SH-SY5Y (cell line): ENCODE measurements at regions not wholly inside any gene's neighbourhood (a gene's known extent, or its start where the extent isn't known, plus 50 kb on each side); places are given as distances from the start of the nearest gene placed in this dataset.

Experiments
- GATA2 ChIP-seq: IDR thresholded peaks from 2 replicates; pipeline ENCODE4 v1.6.1; 2011; ENCODE audit warnings: mild to moderate bottlenecking, low read depth, low read length
- GATA3 ChIP-seq: IDR thresholded peaks from 2 replicates; pipeline ENCODE4 v1.6.1; 2011; ENCODE audit warnings: low read depth, mild to moderate bottlenecking, low read length, moderate library complexity

- TF ChIP-seq GATA2 (no peak), GATA3 (no peak)
These were observed 510.4 kb upstream of the CNTNAP5 start for GRCh38 chr2:123514613-123515207.

GRCh38 chr2:123518367-123518766, 506.7 kb upstream of the CNTNAP5 start:
- TF ChIP-seq GATA2 (no peak), GATA3 (no peak)

GRCh38 chr2:123521854-123522253, 503.2 kb upstream of the CNTNAP5 start:
- no peak for TF ChIP-seq GATA3
- no peak for TF ChIP-seq GATA2

DNA sequence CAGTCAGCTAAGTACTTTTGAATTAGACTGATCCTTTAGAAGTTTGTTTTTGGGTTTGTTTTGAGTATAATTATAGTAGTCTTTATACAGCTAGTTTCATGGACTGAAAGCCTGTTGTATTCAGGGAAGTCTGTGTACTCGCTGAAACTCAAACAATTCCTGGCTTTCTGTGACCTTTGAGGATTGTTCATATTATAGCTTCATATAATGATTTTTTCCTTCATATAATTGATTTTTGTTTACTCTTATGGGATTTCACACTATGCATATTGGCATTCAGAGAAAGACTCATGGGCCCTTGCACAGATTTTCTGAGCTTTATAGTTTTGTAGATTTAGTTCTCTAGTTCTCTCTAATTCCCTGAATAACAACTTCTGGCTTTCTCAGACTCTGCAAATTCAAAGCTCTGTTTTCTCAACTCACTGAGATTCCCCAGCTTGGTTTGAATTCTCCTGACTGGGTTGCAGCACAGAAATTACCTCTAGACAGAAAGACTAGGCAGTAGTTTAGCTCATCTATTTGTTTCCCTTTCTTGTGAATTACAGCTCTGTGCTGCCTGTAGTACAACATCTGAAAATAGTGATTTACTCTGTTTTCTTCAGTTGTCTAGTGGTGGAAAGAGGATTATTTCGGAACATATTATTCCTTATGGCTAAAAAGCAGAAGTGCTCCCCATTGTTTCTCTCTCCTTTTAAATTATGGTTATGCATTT, 495.9 kb upstream of the CNTNAP5 start:
- TF ChIP-seq GATA2 (no peak), GATA3 (no peak)

DNA sequence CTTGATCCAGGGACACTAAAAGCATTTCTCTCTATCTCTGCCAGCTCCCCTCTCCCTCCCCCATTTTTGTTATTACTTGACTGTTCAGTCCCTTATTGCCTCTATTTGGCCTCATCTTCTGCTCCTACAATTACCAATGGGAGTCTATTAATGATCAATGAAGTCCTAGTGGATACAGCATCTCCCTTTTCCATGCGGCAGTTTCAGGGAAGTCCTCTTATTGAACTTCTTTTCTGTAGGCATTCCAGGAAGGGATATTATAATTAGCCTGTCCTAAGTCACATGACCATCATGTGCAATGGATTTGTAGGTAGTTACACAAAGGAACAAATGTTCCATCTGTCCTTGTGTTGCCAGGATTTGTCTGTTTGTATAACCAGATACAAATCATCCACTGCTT, 495.1 kb upstream of the CNTNAP5 start:
- TF ChIP-seq GATA2 (no peak), GATA3 (no peak)

DNA sequence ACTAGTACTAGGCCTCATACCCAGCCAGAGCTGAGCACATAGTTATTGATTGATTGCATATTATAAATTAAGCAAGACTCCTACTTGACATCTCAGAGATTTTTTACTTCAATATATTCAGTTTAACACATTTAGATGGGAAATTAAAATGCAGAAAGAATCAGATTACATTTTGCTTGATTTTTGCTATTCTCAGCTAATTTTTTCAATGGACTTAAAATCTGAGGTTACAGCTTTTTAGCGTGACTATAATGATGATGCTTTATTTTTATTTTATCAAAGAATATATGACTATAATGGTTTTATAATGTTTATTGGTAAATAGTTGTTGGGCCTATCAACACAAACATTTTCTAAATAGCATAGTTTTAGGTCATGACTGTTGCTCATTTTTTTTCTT, 493.0 kb upstream of the CNTNAP5 start:
- TF ChIP-seq GATA3 (no peak), GATA2 (no peak)

DNA sequence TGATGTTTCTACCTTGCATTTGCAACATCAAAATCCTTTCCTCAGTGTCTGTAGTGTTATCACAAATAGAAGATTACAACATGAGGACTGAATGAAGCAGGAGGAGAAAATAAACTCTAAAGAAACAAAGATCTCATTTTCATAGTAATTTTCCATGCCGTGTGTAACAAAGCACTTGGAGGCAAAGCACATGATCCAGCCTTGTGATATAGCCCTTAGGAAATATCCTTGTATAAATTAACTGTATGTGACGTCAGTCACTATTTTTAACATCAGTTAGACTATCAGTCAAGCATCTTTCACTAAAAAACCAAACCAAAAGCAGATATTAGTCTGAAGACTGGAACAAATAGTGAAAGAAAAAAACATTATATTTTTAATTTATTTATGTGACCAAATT, 492.1 kb upstream of the CNTNAP5 start:
- TF ChIP-seq GATA3 (no peak), GATA2 (no peak)

- TF ChIP-seq GATA2: no peak
- no peak for TF ChIP-seq GATA3
These were observed 484.8 kb upstream of the CNTNAP5 start for GRCh38 chr2:123540291-123540690.

GRCh38 chr2:123546353-123546752, 478.7 kb upstream of the CNTNAP5 start:
- TF ChIP-seq GATA3 (no peak), GATA2 (no peak)

GRCh38 chr2:123563515-123563914, 461.6 kb upstream of the CNTNAP5 start:
- TF ChIP-seq GATA3 (no peak), GATA2 (no peak)

GRCh38 chr2:123566291-123566946, 458.7 kb upstream of the CNTNAP5 start:
- TF ChIP-seq GATA3: no peak
- TF ChIP-seq GATA2: no peak

GRCh38 chr2:123578016-123578415, 447.1 kb upstream of the CNTNAP5 start:
- TF ChIP-seq GATA2: no peak
- TF ChIP-seq GATA3: no peak

- no peak for TF ChIP-seq GATA3
- TF ChIP-seq GATA2: no peak
These were observed 428.5 kb upstream of the CNTNAP5 start for GRCh38 chr2:123596621-123597020.

DNA sequence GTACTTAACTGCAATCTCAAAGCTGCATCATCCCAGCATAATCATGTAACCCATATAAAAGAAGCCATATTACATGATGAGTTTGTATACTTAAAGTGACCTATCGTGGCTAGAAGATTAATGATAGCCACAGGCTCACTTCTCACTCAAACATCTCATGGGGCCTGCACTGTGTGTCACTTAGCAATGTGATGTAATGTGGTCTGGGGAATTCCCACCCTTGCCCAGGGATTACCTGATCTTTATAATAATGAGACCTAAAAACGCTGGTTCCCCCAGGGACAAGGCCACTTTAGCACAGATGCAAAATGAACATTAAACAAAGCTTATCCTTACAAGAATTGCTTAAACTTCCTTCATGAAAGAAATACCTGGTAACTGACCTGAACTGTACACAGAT, 427.1 kb upstream of the CNTNAP5 start:
- TF ChIP-seq GATA2 (no peak), GATA3 (no peak)

DNA sequence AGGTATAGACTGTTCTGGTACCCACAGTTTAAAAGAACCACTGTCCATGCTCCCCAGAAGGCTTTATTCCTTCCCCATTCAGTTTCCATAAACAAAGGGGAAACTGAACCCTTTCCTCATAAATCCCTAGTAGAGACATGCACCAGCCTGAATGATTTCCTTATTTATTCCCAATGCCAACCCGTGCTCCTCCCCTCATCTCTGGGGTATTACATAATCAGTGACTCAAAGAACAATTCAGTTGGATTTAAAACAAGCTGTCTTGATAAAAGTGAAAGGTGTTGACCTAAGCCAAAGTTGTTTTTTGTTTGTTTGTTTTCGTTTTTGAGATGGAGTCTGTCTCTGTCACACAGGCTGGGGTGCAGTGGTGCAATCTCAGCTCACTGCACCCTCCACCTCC, 418.5 kb upstream of the CNTNAP5 start:
- no peak for TF ChIP-seq GATA3
- no peak for TF ChIP-seq GATA2

DNA sequence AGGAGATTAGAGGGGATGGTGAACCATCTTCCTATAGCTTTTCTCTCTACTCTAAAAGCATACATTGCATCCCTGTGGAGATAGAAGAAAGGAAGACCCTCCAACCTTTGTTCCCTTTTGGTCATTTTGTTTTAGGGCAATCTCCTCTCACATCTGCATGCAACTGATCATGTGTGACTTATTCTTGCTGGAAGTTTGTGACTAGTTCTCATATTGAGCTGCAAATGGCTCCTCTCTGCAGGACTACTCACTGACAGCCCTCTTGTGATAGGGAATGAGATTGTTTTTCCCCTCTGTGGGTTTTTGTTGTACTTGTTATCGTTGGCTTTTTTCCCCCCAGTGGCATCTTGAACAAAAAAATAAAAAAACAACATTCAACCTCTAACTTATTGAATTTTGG, 416.0 kb upstream of the CNTNAP5 start:
- TF ChIP-seq GATA2 (no peak), GATA3 (no peak)
